Coronary artery (tissue), 2 donors: ENCODE measurements at regions not wholly inside any gene's neighbourhood (a gene's known extent, or its start where the extent isn't known, plus 50 kb on each side); places are given as distances from the start of the nearest gene placed in this dataset.

ENCODE experiments used
- DNase-seq: peaks from one replicate; pipeline ENCODE4 v3.0.0-alpha.2; 2017; ENCODE audit warnings: low spot score
- H3K27ac ChIP-seq, 2 donors: fragments of 200-600 bp; sonication (generic); one replicate each; pipeline ENCODE4 v1.5.1; 2016 to 2019
- H3K4me3 ChIP-seq: fragments of 200-600 bp; sonication (generic); 2 replicates; pipeline ENCODE4 v1.5.1; 2016; ENCODE audit warnings: mild to moderate bottlenecking, moderate library complexity
- CTCF ChIP-seq: fragments of 200-600 bp; sonication (generic); IDR thresholded peaks from one replicate; pipeline ENCODE4 v1.5.1; 2019; ENCODE audit warnings: antibody characterized with exemption

DNA sequence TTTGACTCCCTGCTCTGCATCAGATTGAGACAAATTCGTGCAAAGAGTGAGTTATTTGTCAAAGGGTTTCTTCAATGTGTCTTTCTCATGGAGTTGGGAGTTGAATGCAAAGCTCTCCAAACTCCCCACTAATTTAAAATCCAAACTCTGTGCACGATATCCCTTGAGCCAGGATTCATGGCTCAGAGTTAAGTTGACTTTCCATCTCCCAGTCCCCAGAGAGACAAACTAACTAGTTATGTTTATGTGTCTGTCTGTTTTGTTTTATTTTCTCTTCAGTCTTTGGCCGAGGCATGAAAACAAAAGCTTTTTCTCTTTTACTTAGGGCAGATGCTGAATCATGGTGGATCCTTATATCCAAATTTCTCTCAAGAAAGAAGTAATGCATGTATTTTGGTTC, 570.0 kb upstream of the CDH5 start:
- no peak for DNase-seq
- Histone ChIP-seq H3K4me3 (no peak overlapping the region), H3K27ac (no peak overlapping the region)
- no peak for TF ChIP-seq CTCF

DNA sequence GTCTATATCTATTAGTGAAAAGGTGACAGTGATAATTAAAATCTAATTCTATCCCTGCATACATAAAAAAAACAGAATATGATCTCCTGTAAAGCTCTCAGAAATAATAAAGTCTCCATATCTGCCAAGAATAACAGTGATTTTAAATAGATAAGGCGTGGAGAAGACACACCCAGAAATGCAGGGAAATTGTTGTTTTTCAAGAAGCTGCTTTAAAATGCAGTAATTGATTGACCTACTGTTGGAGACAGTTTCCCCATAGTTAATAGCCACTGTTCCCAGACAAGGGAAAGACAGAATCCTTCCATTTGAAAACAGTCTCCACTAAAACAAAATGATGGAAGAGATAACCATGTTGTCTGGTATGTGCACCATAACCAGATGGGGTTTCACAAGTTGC, 571.5 kb upstream of the CDH5 start:
- no peak for DNase-seq
- no peak for TF ChIP-seq CTCF
- Histone ChIP-seq H3K27ac (no peak overlapping the region), H3K4me3 (no peak overlapping the region)

- H3K27ac ChIP-seq = no peak overlapping the region
- DNase-seq = no peak
- H3K4me3 ChIP-seq = no peak overlapping the region
- no peak for TF ChIP-seq CTCF
Measured at GRCh38 chr16:65793781-65794180, 572.7 kb upstream of the CDH5 start.

DNA sequence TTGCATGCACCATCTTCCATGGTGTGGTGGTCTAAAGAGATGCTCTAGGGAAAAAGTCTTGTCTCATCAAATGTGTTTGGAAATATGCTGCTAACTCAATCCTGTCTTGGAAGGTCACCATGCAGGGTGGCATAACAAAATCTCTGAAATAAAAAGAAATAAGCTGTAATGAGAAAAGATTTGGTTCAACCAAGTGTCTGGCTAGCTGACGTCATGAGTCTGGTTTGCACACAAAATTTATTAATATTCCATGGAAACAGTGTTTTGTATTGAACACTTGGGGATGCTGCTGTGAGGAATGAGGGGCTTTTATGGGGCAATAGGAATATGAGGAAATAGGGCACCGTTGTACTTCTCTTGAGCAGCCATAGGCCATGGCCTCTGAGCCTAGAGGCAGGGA, 575.7 kb upstream of the CDH5 start:
- TF ChIP-seq CTCF = no peak
- no peak overlapping the region for H3K4me3 ChIP-seq
- no peak for DNase-seq
- no peak overlapping the region for H3K27ac ChIP-seq

DNA sequence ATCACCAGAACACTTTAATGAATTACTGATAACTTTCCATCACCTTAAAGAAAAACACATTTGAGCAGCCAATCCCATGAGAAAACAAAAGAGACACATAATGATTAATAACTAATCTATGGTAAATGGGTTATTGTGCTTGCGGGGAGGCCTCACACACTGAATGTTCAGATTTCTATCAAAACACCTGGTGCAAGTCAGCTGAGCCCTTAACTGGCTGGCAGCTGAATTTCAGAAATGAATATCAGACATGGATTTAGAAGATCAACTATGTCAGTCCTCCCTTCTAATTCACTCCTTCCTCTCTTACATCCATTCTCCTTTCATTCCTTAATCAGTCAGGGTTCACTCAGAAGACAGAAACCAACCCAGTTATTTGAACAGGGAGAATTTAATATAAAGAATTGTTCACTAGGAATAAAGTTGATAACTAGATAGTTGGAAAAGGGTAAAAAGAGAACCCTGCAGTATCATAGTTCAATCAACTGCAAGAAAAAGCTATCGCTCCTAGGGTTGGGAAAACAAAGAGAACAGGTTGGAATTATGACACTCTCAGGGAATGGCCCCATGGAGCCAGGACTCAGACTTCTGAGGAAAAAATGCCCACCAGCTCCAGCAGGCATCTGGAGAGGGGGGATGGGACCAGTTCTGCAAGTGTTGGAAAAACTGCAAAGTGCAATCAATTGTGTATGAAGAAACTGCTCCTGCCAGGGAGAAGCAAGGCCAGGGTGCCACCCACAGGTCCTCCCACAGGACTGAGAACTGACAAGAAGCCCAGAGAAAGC, 577.1 kb upstream of the CDH5 start:
- Histone ChIP-seq H3K4me3 (no peak overlapping the region), H3K27ac (no peak overlapping the region)
- no peak for DNase-seq
- TF ChIP-seq CTCF = no peak

DNA sequence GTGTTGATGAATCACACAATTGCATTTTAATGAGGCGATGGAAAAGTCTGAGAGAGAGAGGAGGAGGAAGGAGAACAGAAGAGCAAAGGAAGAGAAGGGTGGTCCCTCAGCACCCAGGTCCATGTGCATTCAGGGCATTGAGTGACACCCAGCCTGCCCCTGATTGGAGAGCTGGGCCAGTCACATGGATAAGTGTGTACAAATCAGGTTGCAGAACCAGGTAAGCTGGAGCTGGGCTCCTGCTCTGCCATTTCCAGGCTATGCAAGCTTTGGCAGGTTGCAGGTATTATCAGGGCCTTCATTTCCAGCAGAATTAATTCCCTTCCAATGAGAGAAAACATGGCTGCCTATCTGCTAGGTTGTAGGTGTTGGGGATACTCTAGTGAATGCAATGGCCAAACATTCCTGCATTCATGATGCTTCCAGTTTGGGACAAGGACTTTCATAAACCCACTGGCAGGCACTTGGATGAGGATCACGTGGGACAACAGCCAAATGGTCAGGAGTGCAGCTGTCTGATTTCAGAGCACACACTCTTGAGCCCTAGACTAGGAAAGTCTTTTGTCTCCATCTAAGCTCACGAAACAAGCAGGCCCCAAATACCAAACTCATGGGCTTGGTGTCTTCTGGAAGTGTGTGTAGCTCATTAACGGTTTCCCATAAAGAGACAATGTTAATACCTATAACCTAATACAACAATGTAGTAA, 577.9 kb upstream of the CDH5 start:
- TF ChIP-seq CTCF = no peak
- no peak for DNase-seq
- Histone ChIP-seq H3K27ac (no peak overlapping the region), H3K4me3 (no peak overlapping the region)

- DNase-seq = no peak
- Histone ChIP-seq H3K4me3 (no peak overlapping the region), H3K27ac (no peak overlapping the region)
- TF ChIP-seq CTCF = no peak
Measured at GRCh38 chr16:65787921-65788320, 578.6 kb upstream of the CDH5 start.
